Osteocyte (in vitro differentiated cells): ENCODE measurements at regions not wholly inside any gene's neighbourhood (a gene's known extent, or its start where the extent isn't known, plus 50 kb on each side); places are given as distances from the start of the nearest gene placed in this dataset.

Experiments
- DNase-seq: peaks from one replicate; pipeline ENCODE4 v3.0.0; 2021; ENCODE audit warnings: mixed read lengths; ENCODE audit not compliant: unreplicated experiment; ENCODE audit errors: extremely low spot score
- H3K27ac Mint-ChIP-seq: one replicate; pipeline ENCODE4 v1.8.0; 2021; ENCODE audit warnings: mild to moderate bottlenecking, mixed read lengths; ENCODE audit not compliant: unreplicated experiment
- H3K27me3 Mint-ChIP-seq: one replicate; pipeline ENCODE4 v1.8.0; 2021; ENCODE audit warnings: mixed read lengths; ENCODE audit not compliant: unreplicated experiment
- H3K36me3 Mint-ChIP-seq: one replicate; pipeline ENCODE4 v1.8.0; 2021; ENCODE audit warnings: mixed read lengths; ENCODE audit not compliant: unreplicated experiment
- H3K4me1 Mint-ChIP-seq: one replicate; pipeline ENCODE4 v1.8.0; 2021; ENCODE audit warnings: mixed read lengths; ENCODE audit not compliant: unreplicated experiment
- H3K4me3 Mint-ChIP-seq: one replicate; pipeline ENCODE4 v1.8.0; 2021; ENCODE audit warnings: mild to moderate bottlenecking, moderate library complexity, mixed read lengths; ENCODE audit not compliant: unreplicated experiment
- H3K9me3 Mint-ChIP-seq: one replicate; pipeline ENCODE4 v1.8.0; 2021; ENCODE audit warnings: mixed read lengths; ENCODE audit not compliant: unreplicated experiment
- TF ChIP-seq, protein P1 (sequence below): fragments of 200-600 bp; sonication (generic); IDR thresholded peaks from 2 replicates; pipeline ENCODE4 v1.5.0; 2021; ENCODE audit warnings: antibody characterized with exemption, mild to moderate bottlenecking, moderate library complexity

DNA sequence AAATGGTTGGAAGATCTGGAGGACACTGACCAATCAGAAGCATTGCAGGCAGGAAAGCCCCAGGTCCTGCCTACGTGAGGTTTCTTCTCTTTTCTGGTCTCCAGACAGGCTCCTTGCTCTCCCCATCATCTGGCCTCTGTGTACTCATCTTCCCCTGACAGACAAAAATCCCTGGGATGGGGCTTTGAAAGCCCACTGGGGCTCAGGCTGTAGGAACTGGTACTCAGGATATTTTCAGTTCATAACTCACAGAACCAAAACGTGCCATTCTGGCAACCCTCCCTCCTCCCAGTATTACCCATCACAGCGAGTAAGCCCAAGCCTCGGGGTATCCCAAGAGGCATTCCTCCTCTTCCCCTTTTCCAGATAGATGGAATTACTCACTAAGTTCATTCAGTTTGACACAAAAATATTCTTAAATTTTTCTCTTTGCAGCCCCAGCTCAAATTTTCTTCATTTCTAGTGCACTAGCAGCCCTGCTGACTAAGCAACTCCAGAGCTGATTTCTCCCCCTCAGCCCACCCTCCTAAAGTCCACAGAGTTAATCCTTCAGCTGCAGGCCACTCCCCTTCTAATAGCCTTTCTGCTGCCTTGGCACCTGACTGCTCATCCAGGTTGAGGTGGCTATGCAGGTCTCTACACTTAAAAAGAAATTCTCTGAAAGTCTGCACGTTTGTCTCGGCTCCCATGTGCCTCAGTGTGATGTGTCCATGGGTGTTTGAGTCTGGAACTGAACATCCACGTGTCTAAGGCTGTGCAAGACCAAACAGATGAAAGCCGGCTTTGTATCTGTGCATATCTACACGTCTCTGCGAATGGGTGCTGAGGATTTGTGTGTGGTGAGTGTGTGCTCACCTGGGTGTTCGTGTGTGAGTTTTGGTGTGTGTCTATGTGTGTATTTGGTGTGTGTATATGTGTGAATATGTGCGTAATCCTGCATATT lies 331.4 kb downstream of the CCSER2 start:
- no peak overlapping the region for H3K4me3 Mint-ChIP-seq
- H3K4me1 Mint-ChIP-seq, result no peaks in the 10 kb centered on the region
- H3K36me3 Mint-ChIP-seq, result no peaks in the 10 kb centered on the region
- TF ChIP-seq, protein P1, sequence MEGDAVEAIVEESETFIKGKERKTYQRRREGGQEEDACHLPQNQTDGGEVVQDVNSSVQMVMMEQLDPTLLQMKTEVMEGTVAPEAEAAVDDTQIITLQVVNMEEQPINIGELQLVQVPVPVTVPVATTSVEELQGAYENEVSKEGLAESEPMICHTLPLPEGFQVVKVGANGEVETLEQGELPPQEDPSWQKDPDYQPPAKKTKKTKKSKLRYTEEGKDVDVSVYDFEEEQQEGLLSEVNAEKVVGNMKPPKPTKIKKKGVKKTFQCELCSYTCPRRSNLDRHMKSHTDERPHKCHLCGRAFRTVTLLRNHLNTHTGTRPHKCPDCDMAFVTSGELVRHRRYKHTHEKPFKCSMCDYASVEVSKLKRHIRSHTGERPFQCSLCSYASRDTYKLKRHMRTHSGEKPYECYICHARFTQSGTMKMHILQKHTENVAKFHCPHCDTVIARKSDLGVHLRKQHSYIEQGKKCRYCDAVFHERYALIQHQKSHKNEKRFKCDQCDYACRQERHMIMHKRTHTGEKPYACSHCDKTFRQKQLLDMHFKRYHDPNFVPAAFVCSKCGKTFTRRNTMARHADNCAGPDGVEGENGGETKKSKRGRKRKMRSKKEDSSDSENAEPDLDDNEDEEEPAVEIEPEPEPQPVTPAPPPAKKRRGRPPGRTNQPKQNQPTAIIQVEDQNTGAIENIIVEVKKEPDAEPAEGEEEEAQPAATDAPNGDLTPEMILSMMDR, result no peak
- H3K9me3 Mint-ChIP-seq, result no peaks in the 10 kb centered on the region
- H3K27ac Mint-ChIP-seq, result no peak overlapping the region
- DNase-seq, result no peak
- H3K27me3 Mint-ChIP-seq, result no peaks in the 10 kb centered on the region

DNA sequence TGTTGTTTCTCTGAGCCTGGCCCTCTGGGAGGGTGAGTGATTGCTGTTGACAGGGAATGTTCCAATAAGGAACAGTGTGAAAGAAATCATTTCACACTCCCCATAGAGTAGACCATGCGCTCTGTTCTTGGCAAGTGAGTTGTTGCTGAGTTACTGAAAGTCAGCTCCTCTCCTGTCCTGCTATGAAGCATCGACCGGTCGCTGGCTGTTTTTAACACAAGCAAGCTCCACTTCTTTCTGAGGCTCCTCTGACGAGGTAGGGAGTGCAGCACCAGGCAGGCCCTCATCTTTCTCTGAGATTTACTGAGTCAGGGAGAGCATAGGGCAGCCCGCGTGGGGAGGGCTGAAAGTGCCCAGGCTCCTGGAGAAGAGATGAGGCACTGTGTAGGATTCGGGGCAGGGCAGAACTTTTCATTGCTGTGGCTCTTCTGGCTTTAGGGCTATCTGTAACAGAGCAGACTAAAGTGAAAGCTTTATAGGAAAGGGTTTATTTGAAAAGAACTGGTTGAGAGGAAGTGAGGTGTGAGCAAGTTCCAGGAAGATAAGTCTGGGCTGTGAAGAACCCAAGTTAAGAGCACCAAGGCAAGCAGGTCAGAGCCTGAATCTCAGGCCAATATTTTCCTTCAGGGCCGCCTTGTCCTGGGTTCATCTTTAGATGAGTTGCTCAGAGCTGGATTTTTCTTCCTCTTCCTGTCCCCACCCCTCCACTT lies 332.2 kb downstream of the CCSER2 start:
- Mint-ChIP-seq H3K4me3 (no peak overlapping the region), H3K36me3 (no peaks in the 10 kb centered on the region), H3K27ac (no peak overlapping the region), H3K4me1 (no peaks in the 10 kb centered on the region), H3K27me3 (no peaks in the 10 kb centered on the region), H3K9me3 (no peaks in the 10 kb centered on the region)
- DNase-seq, result no peak
- TF ChIP-seq, protein P1, result no peak

DNA sequence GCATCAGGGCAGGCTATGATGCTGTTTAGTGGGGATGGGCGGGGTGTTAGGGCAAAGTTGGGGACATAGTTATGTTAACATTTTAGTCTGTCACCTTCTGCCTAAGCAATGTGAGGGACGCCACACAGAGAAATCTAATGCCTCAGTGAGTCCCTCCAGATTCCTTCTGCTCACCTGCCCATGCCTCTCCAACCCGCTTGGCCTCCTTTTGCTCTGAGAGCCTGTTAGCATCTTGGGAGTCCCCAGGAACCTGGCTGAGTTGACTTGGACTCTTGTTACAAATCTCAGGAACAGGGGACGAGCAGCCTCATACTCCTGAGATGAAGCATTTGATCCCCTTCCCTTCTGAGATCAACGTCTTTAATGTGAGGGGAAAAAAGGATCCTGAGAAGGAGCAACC lies 336.8 kb downstream of the CCSER2 start:
- no peaks in the 10 kb centered on the region for H3K27me3 Mint-ChIP-seq
- no peak overlapping the region for H3K27ac Mint-ChIP-seq
- no peaks in the 10 kb centered on the region for H3K9me3 Mint-ChIP-seq
- H3K36me3 Mint-ChIP-seq, result no peaks in the 10 kb centered on the region
- DNase-seq, result no peak
- H3K4me3 Mint-ChIP-seq, result no peak overlapping the region
- TF ChIP-seq, protein P1, result no peak
- H3K4me1 Mint-ChIP-seq, result no peaks in the 10 kb centered on the region

DNA sequence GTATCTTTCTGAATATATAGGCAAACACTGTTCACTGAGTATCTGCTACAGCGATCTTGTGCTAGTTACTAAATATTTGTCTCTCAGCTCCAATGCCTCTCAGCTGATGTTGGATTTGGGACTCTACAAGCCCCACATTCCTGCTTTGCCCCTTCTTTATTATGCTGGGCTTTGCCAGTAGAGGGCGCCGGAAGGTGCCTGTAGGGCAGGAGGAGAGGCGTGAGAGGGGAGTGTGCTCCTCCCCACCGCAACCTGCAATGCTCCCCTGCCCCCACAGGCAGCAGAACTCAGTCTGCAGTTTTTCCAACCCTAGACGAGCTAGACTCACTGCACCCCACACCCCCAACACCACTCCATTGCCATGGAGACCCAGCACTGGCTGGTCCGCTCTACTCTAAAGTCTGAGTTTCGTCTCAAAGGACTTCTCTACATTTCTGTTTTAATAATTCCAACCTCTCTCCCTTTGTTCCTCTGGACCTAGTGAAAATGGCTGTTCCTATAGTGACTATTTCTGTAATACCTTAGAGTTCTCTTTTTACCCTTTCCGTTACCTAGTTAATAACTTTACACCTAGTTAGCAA lies 337.6 kb downstream of the CCSER2 start:
- no peak overlapping the region for H3K27ac Mint-ChIP-seq
- no peaks in the 10 kb centered on the region for H3K36me3 Mint-ChIP-seq
- H3K9me3 Mint-ChIP-seq, result no peaks in the 10 kb centered on the region
- DNase-seq, result no peak
- no peaks in the 10 kb centered on the region for H3K4me1 Mint-ChIP-seq
- H3K4me3 Mint-ChIP-seq, result no peak overlapping the region
- TF ChIP-seq, protein P1, result no peak
- no peaks in the 10 kb centered on the region for H3K27me3 Mint-ChIP-seq
